HG03469 (cell line): ENCODE measurements at regions not wholly inside any gene's neighbourhood (a gene's known extent, or its start where the extent isn't known, plus 50 kb on each side); places are given as distances from the start of the nearest gene placed in this dataset.
"Not testable (repeated sequence)": the region's sequence is repeated elsewhere in the genome, so short reads cannot be mapped to it uniquely, and the experiment has no call there.

Experiments used
- ATAC-seq: cut with Tn5 transposase; IDR thresholded peaks from one replicate; pipeline ENCODE4 v1.9.1; 2021; ENCODE audit warnings: mild to moderate bottlenecking, moderate library complexity, moderate number of reproducible peaks; ENCODE audit not compliant: unreplicated experiment

DNA sequence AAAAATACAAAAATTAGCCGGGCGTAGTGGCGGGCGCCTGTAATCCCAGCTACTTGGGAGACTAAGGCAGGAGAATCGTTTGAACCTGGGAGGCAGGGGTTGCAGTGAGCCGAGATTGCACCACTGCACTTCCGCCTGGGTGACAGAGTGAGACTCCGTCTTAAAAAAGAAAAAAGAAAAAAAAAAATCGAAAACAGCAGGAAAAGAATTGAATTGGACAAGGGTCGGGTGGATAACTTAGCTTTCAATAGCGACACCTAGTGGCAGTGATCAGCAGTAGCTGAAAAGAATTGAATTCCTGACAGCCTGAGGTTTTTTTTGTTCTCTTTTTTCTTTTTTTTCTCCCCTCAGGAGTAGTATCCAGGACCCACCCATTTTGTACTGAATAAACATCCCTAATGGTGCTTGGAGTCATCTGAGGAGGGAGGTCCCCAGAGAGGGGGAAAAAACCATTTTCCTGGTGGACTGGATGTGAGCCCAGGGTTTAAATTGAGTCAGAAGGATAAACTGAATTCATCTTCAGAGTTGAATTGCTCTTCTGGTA lies 55.1 kb downstream of the CYCS start:
- no peak for ATAC-seq

- no peak for ATAC-seq
Measured at GRCh38 chr7:25068502-25069213, 56.4 kb downstream of the CYCS start.

- no peak for ATAC-seq
Measured at GRCh38 chr7:25067726-25068501, 57.1 kb downstream of the CYCS start.

GRCh38 chr7:25066253-25066652 lies 58.8 kb downstream of the CYCS start:
- no peak for ATAC-seq

DNA sequence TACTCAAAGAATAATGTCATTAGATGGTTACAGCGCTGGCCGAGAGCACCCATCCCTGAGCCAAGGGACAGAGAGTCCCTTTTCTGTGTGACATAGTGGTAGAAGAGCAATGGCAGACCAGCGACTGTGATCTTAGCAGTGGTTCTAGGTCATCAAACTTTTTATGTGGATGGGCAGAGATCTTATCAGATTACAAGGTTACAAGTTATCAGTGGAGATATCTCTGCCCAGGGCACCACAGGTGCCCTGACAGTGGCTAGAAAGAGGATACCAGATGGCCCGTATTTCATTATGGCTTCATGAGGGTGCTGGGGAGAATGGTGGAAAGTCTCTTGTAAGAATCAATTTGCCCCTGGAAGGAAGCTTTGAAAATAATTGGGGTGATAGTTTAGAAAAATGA lies 62.7 kb downstream of the CYCS start:
- ATAC-seq: no peak

DNA sequence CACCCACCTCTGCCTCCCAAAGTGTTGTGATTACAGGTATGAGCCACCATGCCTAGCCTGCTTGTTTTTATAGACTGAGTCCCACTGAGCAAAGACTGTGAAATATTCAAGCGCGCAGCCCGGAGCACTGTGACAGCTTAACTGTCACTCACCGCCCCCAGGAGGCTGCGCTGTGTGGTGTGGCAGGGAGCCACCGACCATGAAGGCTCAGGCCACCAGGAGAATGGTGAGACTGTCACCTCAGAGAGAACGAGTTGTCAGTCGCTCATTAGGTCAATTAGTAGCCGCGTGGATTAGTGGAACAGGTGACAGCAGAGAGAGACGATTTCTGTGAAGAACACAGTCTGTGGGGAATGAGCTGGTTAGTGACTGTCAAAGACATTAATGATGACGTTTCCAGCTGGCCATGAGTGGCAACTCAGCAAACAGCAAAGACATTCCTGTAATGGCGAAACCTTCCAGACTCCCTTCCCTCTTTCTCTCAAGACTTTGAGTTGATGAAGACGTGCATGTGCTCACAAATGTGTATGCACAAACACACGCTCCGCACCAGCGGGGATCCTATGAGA lies 64.5 kb downstream of the CYCS start:
- ATAC-seq: no peak

GRCh38 chr7:25059576-25059975 lies 65.5 kb downstream of the CYCS start:
- ATAC-seq: no peak

- ATAC-seq: no peak
Measured at GRCh38 chr7:25056368-25056767, 68.7 kb downstream of the CYCS start.

- no peak for ATAC-seq
Measured at GRCh38 chr7:25055520-25056220, 69.4 kb downstream of the CYCS start.

GRCh38 chr7:25054819-25055519 lies 70.1 kb downstream of the CYCS start:
- ATAC-seq: no peak

- ATAC-seq: no peak
Measured at GRCh38 chr7:25050223-25050622, 70.2 kb upstream of the OSBPL3 start.

DNA sequence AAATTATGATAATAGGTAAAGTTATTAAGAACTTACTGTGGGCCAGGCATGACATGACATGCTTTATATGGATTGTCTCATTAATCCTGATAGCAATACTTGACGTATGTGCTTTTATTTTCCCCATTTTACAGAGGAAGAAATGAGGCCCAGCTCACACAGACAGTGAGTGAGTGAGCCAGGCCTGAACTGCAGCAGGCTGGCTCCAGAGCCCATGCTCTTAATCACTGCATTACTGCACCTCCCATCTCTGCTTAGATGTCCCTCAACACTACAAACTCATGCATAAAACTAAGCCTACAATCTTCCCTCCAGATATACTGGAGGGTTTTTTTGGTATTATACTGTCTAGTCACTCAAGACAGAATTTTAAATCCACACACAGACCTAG lies 68.5 kb upstream of the OSBPL3 start:
- ATAC-seq: no peak

DNA sequence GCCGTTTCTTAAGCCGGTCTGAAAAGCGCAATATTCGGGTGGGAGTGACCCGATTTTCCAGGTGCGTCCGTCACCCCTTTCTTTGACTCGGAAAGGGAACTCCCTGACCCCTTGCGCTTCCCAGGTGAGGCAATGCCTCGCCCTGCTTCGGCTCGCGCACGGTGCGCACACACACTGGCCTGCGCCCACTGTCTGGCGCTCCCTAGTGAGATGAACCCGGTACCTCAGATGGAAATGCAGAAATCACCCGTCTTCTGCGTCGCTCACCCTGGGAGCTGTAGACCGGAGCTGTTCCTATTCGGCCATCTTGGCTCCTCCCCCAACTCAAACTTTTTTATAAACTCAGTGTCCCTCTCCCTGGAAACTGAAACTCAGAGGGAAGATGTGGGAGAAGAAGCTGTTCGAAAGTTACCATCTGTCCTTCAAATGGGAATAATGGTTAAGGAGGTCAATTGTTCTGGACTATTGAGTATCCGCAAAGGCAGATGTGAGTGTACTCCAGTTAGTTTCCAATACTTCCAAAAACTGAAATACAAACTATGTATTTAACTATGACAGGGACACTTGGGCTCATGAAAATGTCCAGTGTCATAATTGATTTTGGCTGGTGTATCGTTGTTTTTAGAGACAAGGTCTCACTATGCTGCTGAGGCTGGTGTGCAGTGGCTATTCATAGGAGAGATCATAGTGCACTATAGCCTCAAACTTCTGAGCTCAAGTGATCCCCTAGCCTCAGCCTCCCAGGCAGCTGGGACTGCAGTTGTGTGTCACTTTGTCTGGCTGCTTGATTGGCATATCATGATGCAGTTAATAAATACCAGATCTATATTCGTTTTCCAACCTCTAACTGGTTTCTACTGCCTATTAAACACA lies 67.8 kb upstream of the OSBPL3 start:
- ATAC-seq: not testable (repeated sequence)

DNA sequence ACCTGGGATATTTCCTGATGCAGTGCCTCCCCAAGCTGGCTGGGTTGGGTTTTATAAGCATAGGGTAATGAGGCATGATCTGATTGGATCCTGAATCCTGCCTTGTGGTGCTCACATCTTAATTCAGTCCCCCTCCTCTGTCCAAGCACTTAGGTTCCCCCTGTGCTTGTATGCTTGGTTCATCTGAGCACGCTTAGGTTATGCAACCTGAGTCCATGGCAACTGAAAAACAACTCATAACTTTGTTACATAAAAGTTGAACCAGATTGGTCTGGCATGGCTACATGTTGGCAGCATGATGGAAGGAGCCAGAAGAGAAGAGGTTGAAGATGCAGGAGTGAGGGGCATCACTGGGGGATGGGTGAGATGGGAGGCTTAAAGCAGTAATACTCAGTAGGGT lies 57.3 kb upstream of the OSBPL3 start:
- ATAC-seq: no peak

- no peak for ATAC-seq
Measured at GRCh38 chr7:25035274-25035673, 55.3 kb upstream of the OSBPL3 start.

DNA sequence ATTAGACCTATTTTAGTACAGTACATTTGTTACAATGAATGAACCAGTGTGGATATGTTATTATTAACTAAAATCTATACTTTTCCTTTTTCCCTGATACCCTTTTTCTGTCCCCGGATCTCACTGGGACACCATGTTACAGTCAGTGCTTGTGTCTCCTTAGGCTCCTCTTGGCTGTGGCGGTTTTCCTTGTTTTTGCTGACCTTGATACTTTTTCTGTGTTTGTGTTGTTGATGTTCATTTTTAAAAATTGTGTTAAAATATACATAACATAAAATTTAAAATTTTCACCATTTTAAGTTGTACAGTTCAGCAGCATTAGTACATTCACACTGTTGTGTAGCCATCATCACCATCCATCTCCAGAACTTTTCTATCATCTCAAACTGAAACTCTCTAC lies 54.2 kb upstream of the OSBPL3 start:
- ATAC-seq: no peak

DNA sequence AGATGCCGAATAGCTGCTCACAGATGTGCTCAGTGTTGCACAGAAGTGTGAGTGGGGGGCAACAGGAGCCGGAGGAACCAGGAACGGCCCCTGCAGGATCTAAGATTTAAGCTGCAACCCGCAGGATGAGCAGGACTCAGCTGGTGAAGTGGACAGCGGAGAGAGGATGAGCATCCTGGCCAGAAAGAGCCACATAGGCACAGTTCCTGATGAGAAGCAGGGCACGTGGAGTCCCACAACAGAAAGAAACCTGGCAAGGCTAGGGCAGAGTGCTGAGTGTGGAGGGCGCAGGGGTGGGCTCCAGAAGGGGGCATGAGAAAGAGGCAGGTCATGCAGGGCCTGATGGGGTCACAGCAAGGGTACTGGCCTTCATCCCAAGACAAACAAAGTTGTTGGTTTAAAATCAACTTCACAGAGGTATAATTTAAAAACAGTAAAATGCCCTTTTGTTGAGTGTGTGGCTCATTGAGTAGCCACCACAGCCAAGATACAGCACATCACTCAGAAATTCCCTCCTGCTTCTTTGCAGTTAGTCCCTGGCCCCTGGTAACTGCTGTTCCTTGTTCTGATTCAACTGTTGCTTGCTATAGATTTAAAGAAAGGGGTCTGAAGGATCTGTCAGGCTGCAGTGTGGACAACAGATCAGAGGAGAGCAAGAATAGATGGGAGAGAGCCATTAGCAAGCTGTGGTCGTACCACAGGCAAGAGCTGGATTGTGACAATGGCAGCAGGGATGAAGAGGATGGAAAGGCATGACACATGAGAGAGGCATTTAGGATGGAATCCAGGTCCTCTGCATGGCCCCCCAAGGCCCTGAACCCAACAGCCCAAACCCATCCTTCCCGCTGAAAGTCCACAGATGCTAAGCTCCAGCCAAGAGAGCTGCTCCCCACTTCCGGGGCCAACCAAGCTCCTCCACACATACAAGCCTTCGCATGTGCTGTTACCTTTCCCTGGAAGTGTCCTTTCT lies 53.1 kb upstream of the OSBPL3 start:
- no peak for ATAC-seq

DNA sequence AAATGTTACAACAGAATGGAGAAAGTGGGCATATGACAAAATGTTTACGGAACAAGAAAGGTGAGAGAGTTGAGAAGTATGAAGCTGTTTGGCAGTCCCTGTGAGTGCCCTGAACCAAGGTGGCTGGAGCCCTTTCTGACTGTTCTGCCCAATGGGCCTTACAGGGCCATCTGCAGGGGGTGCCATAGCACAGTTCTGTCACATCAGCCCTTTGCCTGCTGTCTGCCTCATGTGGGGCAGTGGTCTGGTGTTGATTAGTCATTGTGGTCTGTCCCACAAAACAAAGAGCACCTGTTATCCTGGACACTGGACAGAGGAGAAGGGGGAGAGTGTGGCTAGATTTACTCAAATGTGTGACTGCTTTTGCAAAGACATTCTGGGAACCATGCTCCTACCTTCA lies 51.5 kb upstream of the OSBPL3 start:
- ATAC-seq: no peak

DNA sequence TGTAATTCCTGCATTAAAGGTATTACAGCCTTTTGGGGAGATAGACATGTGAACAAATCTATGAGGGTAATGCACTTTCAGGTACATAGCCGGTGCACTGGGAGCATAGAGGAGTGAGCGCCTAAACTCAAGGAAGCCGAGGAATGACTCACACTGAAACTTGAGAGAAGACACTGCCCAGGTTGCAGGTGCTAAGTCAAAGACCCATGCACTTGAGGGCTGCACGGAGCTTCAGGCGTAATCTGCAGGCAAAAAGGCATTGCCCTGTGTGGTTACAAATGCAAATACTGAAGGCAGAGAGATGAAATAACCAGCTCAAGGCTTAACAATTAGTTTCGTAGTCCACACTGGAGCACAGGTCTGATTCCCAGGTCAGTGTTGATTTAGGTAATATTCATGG lies 51.0 kb upstream of the OSBPL3 start:
- ATAC-seq: peak; percentile 82
